ENCODE measurements at regions not wholly inside any gene's neighbourhood (a gene's known extent, or its start where the extent isn't known, plus 50 kb on each side); places are given as distances from the start of the nearest gene placed in this dataset.

GRCh38 chr18:73666772-73667171 lies 480.9 kb downstream of the FBXO15 start:
- TF ChIP-seq CTCF (conservative IDR thresholded peaks at IDR 0.05; ENCODE audit: low read length) (no peak), EZH2phosphoT487 (IDR thresholded peaks at IDR 0.05; ENCODE audit: borderline replicate concordance) (no peak)

Data from Loucy (cell line).